ENCODE measurements at regions not wholly inside any gene's neighbourhood (a gene's known extent, or its start where the extent isn't known, plus 50 kb on each side); places are given as distances from the start of the nearest gene placed in this dataset.
"Not testable (repeated sequence)": the region's sequence is repeated elsewhere in the genome, so short reads cannot be mapped to it uniquely, and the experiment has no call there.

DNA sequence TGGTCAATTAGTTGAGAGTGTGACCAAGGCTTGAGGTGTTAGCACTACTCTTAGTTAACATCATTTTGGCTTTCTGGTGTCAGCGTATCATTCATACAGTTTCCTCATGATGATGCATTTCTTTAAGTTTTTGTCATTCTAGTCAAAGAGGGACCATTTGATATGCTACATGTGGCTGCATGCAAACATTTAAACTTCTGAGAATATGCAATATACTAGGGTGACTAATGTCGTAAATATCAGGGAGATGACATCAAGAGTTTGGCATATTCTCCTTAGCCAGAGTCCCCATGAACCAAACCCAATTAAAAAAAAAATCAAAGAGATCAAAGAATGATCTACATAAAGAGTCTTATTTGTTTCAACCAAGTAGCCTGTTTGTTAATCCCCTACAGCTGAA lies 537.4 kb upstream of the PCDH7 start:
- H3K4me3 ChIP-seq, result no peak overlapping the region
- H3K9me3 ChIP-seq, result no peaks in the 10 kb centered on the region
- DNase-seq (ENCODE audit: low spot score in 2 of 2), result no peak
- H3K4me1 ChIP-seq, result no peaks in the 10 kb centered on the region
- H3K27me3 ChIP-seq, result no peaks in the 10 kb centered on the region
- no peak for TF ChIP-seq EP300 (IDR thresholded peaks at IDR 0.05)
- no peak for TF ChIP-seq POLR2AphosphoS5 (IDR thresholded peaks at IDR 0.05)
- TF ChIP-seq, protein P1, sequence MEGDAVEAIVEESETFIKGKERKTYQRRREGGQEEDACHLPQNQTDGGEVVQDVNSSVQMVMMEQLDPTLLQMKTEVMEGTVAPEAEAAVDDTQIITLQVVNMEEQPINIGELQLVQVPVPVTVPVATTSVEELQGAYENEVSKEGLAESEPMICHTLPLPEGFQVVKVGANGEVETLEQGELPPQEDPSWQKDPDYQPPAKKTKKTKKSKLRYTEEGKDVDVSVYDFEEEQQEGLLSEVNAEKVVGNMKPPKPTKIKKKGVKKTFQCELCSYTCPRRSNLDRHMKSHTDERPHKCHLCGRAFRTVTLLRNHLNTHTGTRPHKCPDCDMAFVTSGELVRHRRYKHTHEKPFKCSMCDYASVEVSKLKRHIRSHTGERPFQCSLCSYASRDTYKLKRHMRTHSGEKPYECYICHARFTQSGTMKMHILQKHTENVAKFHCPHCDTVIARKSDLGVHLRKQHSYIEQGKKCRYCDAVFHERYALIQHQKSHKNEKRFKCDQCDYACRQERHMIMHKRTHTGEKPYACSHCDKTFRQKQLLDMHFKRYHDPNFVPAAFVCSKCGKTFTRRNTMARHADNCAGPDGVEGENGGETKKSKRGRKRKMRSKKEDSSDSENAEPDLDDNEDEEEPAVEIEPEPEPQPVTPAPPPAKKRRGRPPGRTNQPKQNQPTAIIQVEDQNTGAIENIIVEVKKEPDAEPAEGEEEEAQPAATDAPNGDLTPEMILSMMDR (IDR thresholded peaks at IDR 0.05), result no peak
- no peak for TF ChIP-seq POLR2A (IDR thresholded peaks at IDR 0.05)
- 87% methylated on average over 2 of the region's 2 CpGs for WGBS
- H3K36me3 ChIP-seq, result no peaks in the 10 kb centered on the region
- H3K27ac ChIP-seq, result no peak overlapping the region

DNA sequence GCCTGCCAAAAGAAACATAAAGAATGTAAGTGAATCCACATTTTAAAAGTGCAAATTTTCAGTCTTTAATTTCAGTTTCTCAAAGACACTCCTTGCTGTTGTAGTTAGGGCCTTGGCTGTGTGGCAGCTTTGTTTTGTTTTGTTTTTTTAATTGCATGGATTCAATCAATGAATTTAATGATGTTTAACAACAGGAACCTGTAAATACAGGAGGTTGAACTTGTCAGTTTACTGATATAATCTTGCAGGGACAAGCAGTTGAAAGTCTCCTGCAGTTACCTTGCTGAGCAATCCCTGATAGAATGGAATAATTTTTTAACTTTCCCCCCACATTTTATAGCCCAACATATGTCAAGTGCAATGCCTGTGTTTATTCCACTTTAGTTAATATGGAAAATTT lies 528.3 kb upstream of the PCDH7 start:
- no peaks in the 10 kb centered on the region for H3K9me3 ChIP-seq
- no peak overlapping the region for H3K4me3 ChIP-seq
- no peaks in the 10 kb centered on the region for H3K27me3 ChIP-seq
- no peak overlapping the region for H3K27ac ChIP-seq
- no peaks in the 10 kb centered on the region for H3K36me3 ChIP-seq
- TF ChIP-seq EP300 (IDR thresholded peaks at IDR 0.05) (no peak), POLR2AphosphoS5 (IDR thresholded peaks at IDR 0.05) (no peak), POLR2A (IDR thresholded peaks at IDR 0.05) (no peak)
- TF ChIP-seq, protein P1 (IDR thresholded peaks at IDR 0.05), result no peak
- no peak for DNase-seq (ENCODE audit: low spot score in 2 of 2)
- no peaks in the 10 kb centered on the region for H3K4me1 ChIP-seq

DNA sequence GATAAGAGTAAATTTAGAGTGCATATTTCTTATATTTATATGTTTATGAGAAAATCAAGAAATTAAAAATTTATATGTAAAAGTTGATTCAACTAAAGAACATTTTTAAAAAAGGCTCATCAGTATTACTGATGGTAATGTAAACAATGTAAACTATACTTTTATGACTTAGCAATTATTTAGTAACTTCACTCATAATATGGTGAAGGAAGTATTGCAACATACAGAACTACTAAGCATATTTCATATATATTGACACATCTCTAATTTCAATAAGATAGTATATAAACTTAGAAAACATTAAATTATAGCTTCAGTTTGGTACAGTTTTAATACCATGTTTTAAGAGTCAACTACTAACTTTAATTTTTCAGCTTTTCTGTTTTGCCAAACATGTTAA lies 512.8 kb upstream of the PCDH7 start:
- DNase-seq (ENCODE audit: low spot score in 2 of 2), result no peak
- H3K4me3 ChIP-seq, result no peak overlapping the region
- H3K4me1 ChIP-seq, result no peaks in the 10 kb centered on the region
- no peaks in the 10 kb centered on the region for H3K9me3 ChIP-seq
- TF ChIP-seq, protein P1 (IDR thresholded peaks at IDR 0.05), result no peak
- TF ChIP-seq POLR2A (IDR thresholded peaks at IDR 0.05) (no peak), POLR2AphosphoS5 (IDR thresholded peaks at IDR 0.05) (no peak), EP300 (IDR thresholded peaks at IDR 0.05) (no peak)
- H3K36me3 ChIP-seq, result no peaks in the 10 kb centered on the region
- H3K27ac ChIP-seq, result no peak overlapping the region
- H3K27me3 ChIP-seq, result no peaks in the 10 kb centered on the region

DNA sequence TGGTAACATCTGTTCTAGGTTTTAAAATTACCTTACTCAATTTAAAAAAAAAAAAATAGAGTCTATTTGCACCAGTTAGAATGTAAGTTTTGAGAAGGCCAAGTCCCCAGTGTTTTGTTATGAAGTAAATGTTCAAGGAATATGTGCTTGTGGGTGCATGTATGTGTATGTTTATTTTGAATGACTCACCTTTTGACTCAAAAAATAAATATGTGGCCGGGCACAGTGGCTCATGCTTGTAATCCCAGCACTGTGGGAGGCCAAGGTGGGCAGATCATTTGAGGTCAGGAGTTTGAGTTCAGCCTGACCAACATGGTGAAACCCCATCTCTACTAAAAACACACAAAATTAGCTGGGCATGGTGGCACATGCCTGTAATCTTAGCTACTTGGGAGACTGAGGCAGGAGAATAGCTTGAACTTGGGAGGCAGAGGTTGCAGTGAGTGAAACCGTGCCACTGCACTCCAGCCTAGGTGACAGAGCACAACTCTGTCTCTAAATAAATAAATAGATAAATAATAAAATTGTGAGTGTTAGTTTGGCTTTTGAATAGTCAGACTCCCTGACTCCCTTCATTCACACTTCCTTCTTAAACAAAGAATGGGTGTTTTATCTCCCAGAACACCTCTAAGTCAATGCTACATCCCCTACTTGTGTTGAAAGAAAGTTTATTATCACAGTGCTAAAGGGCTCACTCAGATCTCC lies 511.3 kb upstream of the PCDH7 start:
- no peak overlapping the region for H3K27ac ChIP-seq
- H3K36me3 ChIP-seq, result no peaks in the 10 kb centered on the region
- no peak for DNase-seq (ENCODE audit: low spot score in 2 of 2)
- H3K9me3 ChIP-seq, result no peaks in the 10 kb centered on the region
- TF ChIP-seq, protein P1 (IDR thresholded peaks at IDR 0.05), result no peak
- TF ChIP-seq POLR2A (IDR thresholded peaks at IDR 0.05) (no peak), POLR2AphosphoS5 (IDR thresholded peaks at IDR 0.05) (no peak), EP300 (IDR thresholded peaks at IDR 0.05) (no peak)
- no peak overlapping the region for H3K4me3 ChIP-seq
- WGBS, result 89% methylated on average over 2 of the region's 2 CpGs
- no peaks in the 10 kb centered on the region for H3K4me1 ChIP-seq
- H3K27me3 ChIP-seq, result no peaks in the 10 kb centered on the region

DNA sequence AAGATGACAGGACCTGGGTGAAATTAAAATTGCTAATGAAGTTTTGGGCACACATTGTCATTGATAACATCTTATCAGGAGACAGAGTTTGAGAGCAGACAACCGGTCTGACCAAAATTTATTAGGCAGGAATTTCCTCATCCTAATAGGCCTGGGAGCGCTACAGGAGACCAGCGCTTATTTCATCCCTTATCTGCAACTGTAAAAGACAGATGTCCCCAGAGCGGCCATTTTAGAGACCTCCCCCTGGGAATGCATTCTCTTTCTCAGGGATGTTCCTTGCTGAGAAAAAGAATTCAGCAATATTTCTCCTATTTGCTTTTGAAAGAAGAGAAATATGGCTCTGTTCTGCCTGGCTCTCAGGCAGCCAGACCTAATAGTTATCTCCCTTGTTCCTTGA lies 504.2 kb upstream of the PCDH7 start:
- peaks cover 15% of the 10 kb centered on the region for H3K9me3 ChIP-seq
- not testable (repeated sequence) for H3K4me3 ChIP-seq; DNase-seq (ENCODE audit: low spot score in 2 of 2); H3K27me3 ChIP-seq; H3K4me1 ChIP-seq; H3K27ac ChIP-seq; H3K36me3 ChIP-seq
- 88% methylated on average over 4 of the region's 4 CpGs for WGBS

DNA sequence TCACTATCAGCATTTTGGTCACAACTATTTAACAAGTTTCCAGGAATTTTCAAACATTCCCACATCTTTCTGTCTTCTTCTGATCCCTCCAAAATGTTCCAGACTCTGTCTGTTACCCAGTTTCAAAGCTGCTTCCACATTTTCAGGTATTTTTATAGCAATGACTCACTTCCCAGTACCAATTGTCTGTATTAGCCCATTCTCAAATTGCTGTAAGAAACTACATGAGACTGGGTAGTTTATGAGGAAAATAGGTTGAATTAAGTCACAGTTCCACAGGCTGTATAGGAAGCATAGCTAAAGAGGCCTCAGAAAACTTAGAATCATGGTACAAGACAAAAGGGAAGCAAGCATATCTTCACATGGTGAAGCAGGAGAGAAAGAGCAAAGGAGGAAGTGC lies 475.0 kb upstream of the PCDH7 start:
- TF ChIP-seq POLR2AphosphoS5 (IDR thresholded peaks at IDR 0.05), result no peak
- TF ChIP-seq, protein P1 (IDR thresholded peaks at IDR 0.05), result no peak
- no peaks in the 10 kb centered on the region for H3K27me3 ChIP-seq
- DNase-seq (ENCODE audit: low spot score in 2 of 2), result no peak
- H3K9me3 ChIP-seq, result peaks cover 8% of the 10 kb centered on the region
- H3K4me1 ChIP-seq, result no peaks in the 10 kb centered on the region
- no peaks in the 10 kb centered on the region for H3K36me3 ChIP-seq
- no peak overlapping the region for H3K4me3 ChIP-seq
- no peak overlapping the region for H3K27ac ChIP-seq

All from suprapubic skin (tissue), 4 donors.